ENCODE measurements at regions not wholly inside any gene's neighbourhood (a gene's known extent, or its start where the extent isn't known, plus 50 kb on each side); places are given as distances from the start of the nearest gene placed in this dataset.

DNA sequence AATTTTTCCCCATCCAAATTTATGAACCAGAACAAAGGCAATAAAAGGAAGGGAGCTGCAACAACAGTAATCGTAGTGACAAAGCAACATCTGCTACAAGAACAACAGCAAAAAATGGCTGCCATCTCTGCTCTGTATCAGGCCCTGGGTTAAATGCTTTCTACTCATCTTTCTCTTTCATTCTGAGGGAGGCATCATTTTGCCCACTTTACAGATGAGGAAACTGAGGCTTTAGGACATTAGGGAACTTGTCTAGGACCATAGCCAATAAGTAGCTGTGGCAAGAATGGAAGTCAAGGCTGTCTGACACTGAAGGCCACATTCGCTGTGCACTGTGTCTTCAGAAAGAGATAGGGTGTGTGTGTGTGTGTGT lies 192.4 kb upstream of the NUDT4 start:
- H3K9me3 ChIP-seq (replicated peaks): no peaks in the 10 kb centered on the region
- TF ChIP-seq, protein P1, sequence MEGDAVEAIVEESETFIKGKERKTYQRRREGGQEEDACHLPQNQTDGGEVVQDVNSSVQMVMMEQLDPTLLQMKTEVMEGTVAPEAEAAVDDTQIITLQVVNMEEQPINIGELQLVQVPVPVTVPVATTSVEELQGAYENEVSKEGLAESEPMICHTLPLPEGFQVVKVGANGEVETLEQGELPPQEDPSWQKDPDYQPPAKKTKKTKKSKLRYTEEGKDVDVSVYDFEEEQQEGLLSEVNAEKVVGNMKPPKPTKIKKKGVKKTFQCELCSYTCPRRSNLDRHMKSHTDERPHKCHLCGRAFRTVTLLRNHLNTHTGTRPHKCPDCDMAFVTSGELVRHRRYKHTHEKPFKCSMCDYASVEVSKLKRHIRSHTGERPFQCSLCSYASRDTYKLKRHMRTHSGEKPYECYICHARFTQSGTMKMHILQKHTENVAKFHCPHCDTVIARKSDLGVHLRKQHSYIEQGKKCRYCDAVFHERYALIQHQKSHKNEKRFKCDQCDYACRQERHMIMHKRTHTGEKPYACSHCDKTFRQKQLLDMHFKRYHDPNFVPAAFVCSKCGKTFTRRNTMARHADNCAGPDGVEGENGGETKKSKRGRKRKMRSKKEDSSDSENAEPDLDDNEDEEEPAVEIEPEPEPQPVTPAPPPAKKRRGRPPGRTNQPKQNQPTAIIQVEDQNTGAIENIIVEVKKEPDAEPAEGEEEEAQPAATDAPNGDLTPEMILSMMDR (IDR thresholded peaks at IDR 0.05; ENCODE audit: borderline replicate concordance): no peak
- H3K4me1 ChIP-seq: peaks cover 25% of the 10 kb centered on the region
- no peaks in the 10 kb centered on the region for H3K36me3 ChIP-seq
- DNase-seq: no peak
- H3K27ac ChIP-seq (replicated peaks): peak overlapping the region; percentile 91
- no peak overlapping the region for H3K4me3 ChIP-seq
- no peaks in the 10 kb centered on the region for H3K27me3 ChIP-seq (ENCODE audit: low read depth)
- intact Hi-C loops (cut with micrococcal nuclease): no loop called here

DNA sequence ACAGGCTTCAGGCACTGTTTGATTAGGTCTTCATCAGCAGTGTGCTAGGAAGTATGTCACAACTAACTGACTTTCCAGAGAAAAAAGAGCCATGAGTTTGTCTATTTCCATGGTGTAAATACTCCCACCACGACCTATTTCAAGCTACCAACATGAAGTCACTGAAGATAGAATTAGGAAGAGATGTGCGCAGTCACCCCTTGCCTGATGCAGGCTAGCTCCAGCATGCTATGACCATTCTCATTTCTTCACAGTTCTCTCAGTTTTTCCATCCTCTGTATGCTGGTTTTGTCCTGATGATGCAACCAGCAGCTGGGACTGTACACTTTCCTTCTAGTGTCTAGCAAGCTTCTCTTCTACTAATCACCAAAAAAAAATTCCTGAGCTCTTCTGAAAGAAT lies 191.6 kb upstream of the NUDT4 start:
- intact Hi-C loops (cut with micrococcal nuclease): no loop called here
- Histone ChIP-seq H3K9me3 (replicated peaks) (no peaks in the 10 kb centered on the region), H3K27me3 (ENCODE audit: low read depth) (no peaks in the 10 kb centered on the region), H3K4me3 (no peak overlapping the region), H3K27ac (replicated peaks) (no peak overlapping the region), H3K4me1 (peaks cover 22% of the 10 kb centered on the region), H3K36me3 (no peaks in the 10 kb centered on the region)
- TF ChIP-seq, protein P1 (IDR thresholded peaks at IDR 0.05; ENCODE audit: borderline replicate concordance): no peak
- no peak for DNase-seq

DNA sequence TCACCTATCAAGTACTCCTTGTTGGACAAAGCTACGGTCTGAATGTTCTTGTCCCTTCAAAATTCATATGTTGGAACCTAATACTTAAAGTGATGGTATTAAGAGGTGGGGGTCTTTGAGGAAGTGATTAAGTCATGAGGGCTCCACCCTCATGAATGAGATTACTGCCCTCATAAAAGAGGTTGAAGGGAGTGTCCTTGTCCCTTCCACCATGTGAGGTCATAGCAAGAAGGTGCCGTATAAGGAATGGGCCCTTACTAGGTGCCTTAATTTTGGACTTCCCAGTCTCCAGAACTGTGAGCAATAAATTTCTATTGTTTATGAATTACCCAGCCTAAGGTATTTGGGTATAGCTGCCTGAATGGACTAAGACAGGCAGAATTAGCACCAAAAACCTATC lies 191.1 kb upstream of the NUDT4 start:
- TF ChIP-seq, protein P1 (IDR thresholded peaks at IDR 0.05; ENCODE audit: borderline replicate concordance): no peak
- intact Hi-C loops (cut with micrococcal nuclease): no loop called here
- H3K4me3 ChIP-seq: no peak overlapping the region
- no peaks in the 10 kb centered on the region for H3K9me3 ChIP-seq (replicated peaks)
- H3K27ac ChIP-seq (replicated peaks): no peak overlapping the region
- DNase-seq: no peak
- H3K36me3 ChIP-seq: no peaks in the 10 kb centered on the region
- no peaks in the 10 kb centered on the region for H3K27me3 ChIP-seq (ENCODE audit: low read depth)
- peaks cover 27% of the 10 kb centered on the region for H3K4me1 ChIP-seq

DNA sequence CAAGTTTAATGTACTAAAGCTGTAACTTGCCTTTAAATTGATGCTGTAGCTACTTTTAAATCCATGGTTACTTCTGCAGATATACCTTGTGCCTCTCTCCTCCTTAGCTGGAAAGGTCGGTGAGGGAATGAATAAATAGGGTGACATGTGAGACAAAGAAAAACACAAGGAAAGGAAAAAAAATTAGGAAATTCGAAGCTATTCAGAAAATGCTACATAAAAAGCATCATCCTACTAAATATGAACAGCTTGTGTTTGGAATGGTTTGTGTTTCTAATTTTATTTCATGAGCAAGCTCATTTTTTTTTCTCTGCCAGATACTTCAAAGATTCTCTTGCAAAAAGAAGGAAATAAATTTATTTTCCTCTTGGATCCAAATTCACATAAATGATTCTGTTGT lies 186.3 kb upstream of the NUDT4 start:
- TF ChIP-seq, protein P1 (IDR thresholded peaks at IDR 0.05; ENCODE audit: borderline replicate concordance): no peak
- no peak overlapping the region for H3K4me3 ChIP-seq
- peaks cover 24% of the 10 kb centered on the region for H3K4me1 ChIP-seq
- H3K27me3 ChIP-seq (ENCODE audit: low read depth): no peaks in the 10 kb centered on the region
- peak overlapping the region; percentile 11 for H3K27ac ChIP-seq (replicated peaks)
- H3K9me3 ChIP-seq (replicated peaks): peaks cover 5% of the 10 kb centered on the region
- DNase-seq: no peak
- no peaks in the 10 kb centered on the region for H3K36me3 ChIP-seq
- intact Hi-C loops (cut with micrococcal nuclease): no loop called here

DNA sequence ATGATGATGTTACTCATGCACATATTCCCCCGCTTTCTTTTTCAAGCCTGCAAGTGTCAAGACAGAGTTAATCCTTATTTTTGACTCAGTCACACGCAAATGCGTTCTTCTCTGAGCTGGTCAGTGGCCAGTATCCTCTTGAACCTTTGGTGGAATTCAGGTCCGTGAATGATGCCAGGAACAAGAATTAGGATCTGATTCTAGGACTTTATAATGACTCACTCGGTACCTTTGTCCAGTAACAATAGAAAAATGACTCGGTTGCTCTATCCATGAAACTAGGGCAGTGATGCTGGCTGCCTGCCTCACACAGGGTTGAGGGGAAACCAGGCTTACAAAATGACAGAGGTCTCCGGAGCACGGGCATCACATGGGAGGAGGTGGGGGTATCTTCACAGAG lies 185.8 kb upstream of the NUDT4 start:
- Histone ChIP-seq H3K27ac (replicated peaks) (peak overlapping the region; percentile 11), H3K36me3 (no peaks in the 10 kb centered on the region), H3K27me3 (ENCODE audit: low read depth) (no peaks in the 10 kb centered on the region), H3K9me3 (replicated peaks) (peaks cover 5% of the 10 kb centered on the region), H3K4me1 (peaks cover 24% of the 10 kb centered on the region), H3K4me3 (no peak overlapping the region)
- no peak for DNase-seq
- TF ChIP-seq, protein P1 (IDR thresholded peaks at IDR 0.05; ENCODE audit: borderline replicate concordance): no peak
- intact Hi-C loops (cut with micrococcal nuclease): no loop called here

DNA sequence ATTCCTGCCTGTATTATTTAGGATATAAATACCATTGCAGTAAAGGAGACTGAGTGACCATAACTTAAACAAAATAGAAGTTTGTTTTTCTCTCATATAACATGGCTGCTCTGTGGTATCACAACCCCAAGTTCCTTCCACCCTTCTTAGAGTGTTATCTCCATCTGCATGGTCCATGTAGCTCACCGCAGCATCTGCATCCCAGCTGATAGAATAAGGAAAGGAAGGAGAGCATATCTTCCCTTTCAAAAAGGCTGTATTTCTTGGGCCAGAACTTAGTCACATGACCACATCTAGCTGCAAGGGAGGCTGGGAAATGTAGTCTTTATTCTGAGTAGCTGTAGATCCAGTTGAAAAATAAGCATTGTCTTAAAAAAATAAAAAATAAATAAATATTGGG lies 184.8 kb upstream of the NUDT4 start:
- TF ChIP-seq, protein P1 (IDR thresholded peaks at IDR 0.05; ENCODE audit: borderline replicate concordance): no peak
- intact Hi-C loops (cut with micrococcal nuclease): no loop called here
- peaks cover 5% of the 10 kb centered on the region for H3K9me3 ChIP-seq (replicated peaks)
- H3K4me1 ChIP-seq: peaks cover 24% of the 10 kb centered on the region
- no peak overlapping the region for H3K4me3 ChIP-seq
- DNase-seq: no peak
- H3K36me3 ChIP-seq: no peaks in the 10 kb centered on the region
- no peaks in the 10 kb centered on the region for H3K27me3 ChIP-seq (ENCODE audit: low read depth)
- H3K27ac ChIP-seq (replicated peaks): no peak overlapping the region
